Caco-2 (cell line): ENCODE measurements at regions not wholly inside any gene's neighbourhood (a gene's known extent, or its start where the extent isn't known, plus 50 kb on each side); places are given as distances from the start of the nearest gene placed in this dataset.

Experiments used
- BruUV-seq: library from RNA; stranded (reverse); fragments of 400-500 nt; replicated peaks from 2 replicates; lab custom pipeline; 2021; lab: Mats Ljungman, UMichigan
- CTCF ChIA-PET: fragments of 300-600 bp; sonication (Branson Sonifier 250); formaldehyde crosslinking; loops from one replicate; lab custom pipeline; 2022; ENCODE audit warnings: antibody characterized with exemption; lab: Charles Lee
- POLR2A ChIA-PET: fragments of 300-600 bp; sonication (Branson Sonifier 250); formaldehyde crosslinking; loops from one replicate; lab custom pipeline; 2022; ENCODE audit warnings: antibody characterized with exemption; lab: Charles Lee
- DNase-seq, 2 experiments: peaks; one replicate each; pipeline versions ENCODE4 v3.0.0 to v3.0.0-alpha.2; 2020 to 2022
- H3K27me3 ChIP-seq: replicated peaks from 2 replicates; pipeline ENCODE4 v1.6.0; 2011; ENCODE audit warnings: low read length; ENCODE audit not compliant: control insufficient read depth, insufficient read depth
- H3K36me3 ChIP-seq: 2 replicates; pipeline ENCODE4 v1.5.1; 2011; ENCODE audit warnings: low read length; ENCODE audit not compliant: control insufficient read depth, insufficient read depth
- H3K4me1 ChIP-seq: fragments of 250-450 bp; sonication (Bioruptor Pico); 2 replicates; pipeline ENCODE4 v1.5.1; 2020; ENCODE audit warnings: mild to moderate bottlenecking
- H3K4me3 ChIP-seq: 2 replicates; pipeline ENCODE4 v1.5.1; 2011; ENCODE audit warnings: low read depth, mild to moderate bottlenecking, control low read depth, low read length
- H3K9me3 ChIP-seq: fragments of 250-450 bp; sonication (Bioruptor Pico); 2 replicates; pipeline ENCODE4 v1.5.1; 2020; ENCODE audit warnings: mild to moderate bottlenecking, moderate library complexity
- H3K27ac Mint-ChIP-seq: one replicate; pipeline ENCODE4 v1.8.0; 2022; ENCODE audit warnings: mixed read lengths; ENCODE audit not compliant: unreplicated experiment
- H3K27me3 Mint-ChIP-seq: one replicate; pipeline ENCODE4 v1.8.0; 2022; ENCODE audit warnings: mixed read lengths; ENCODE audit not compliant: insufficient read depth, unreplicated experiment
- H3K36me3 Mint-ChIP-seq: one replicate; pipeline ENCODE4 v1.8.0; 2022; ENCODE audit warnings: mild to moderate bottlenecking, mixed read lengths; ENCODE audit not compliant: insufficient read depth, unreplicated experiment
- H3K4me1 Mint-ChIP-seq: one replicate; pipeline ENCODE4 v1.8.0; 2022; ENCODE audit warnings: low read depth, mixed read lengths; ENCODE audit not compliant: unreplicated experiment
- H3K4me3 Mint-ChIP-seq: one replicate; pipeline ENCODE4 v1.8.0; 2022; ENCODE audit warnings: mild to moderate bottlenecking, moderate library complexity, mixed read lengths; ENCODE audit not compliant: unreplicated experiment
- H3K9me3 Mint-ChIP-seq: one replicate; pipeline ENCODE4 v1.8.0; 2022; ENCODE audit warnings: mixed read lengths; ENCODE audit not compliant: unreplicated experiment
- CTCF ChIP-seq, 2 experiments: fragments of 200-600 bp in 1 of 2; IDR thresholded peaks; 1 replicate in 1 of 2; 2 replicates in 1 of 2; pipeline versions ENCODE4 v1.5.1 to v1.8.0; 2011 to 2022; ENCODE audit warnings: antibody characterized with exemption in 1 of 2, control low read depth in 1 of 2, inconsistent platforms in 1 of 2, low read depth in 1 of 2, low read length in 1 of 2, mild to moderate bottlenecking in 1 of 2, moderate library complexity in 1 of 2; ENCODE audit not compliant: insufficient read depth in 1 of 2, severe bottlenecking in 1 of 2, unreplicated experiment in 1 of 2
- intact Hi-C: fragments of 100-400 bp; cut with micrococcal nuclease; formaldehyde crosslinking; loops from one replicate; pipeline ENCODE4 v1.10.0; 2022; ENCODE audit not compliant: unreplicated experiment

DNA sequence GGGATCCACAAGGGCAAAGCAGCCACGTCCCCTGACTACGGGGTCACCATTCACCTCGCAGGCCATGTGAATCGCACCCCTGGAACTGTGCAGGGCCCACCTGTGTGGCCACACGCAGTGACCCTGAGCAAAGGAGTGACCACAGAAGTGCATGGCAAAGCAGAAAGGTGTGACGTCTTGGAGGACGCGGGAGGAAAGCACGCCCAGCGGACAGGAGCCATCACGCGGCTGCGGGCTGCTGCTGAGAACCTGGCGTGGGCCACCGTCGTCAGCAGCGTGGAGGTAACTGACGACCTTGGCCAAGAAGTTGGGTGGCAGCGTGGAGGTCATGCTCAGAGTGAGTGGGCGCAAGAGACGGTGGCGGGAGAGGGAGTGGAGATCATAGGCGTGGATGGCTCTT lies 76.7 kb upstream of the C1orf174 start:
- H3K4me1 ChIP-seq = no peaks in the 10 kb centered on the region
- no peaks in the 10 kb centered on the region for H3K36me3 Mint-ChIP-seq
- no peak for TF ChIP-seq CTCF (IDR thresholded peaks at IDR 0.05; ENCODE audit: insufficient read depth in 1 of 2, low read depth in 1 of 2, low read length in 1 of 2, severe bottlenecking in 1 of 2, unreplicated experiment in 1 of 2)
- no peaks in the 10 kb centered on the region for H3K36me3 ChIP-seq
- POLR2A ChIA-PET = no interaction called here
- H3K4me3 ChIP-seq = no peak overlapping the region
- CTCF ChIA-PET = no interaction called here
- BruUV-seq = no TSS peak
- no peaks in the 10 kb centered on the region for H3K9me3 ChIP-seq
- no peaks in the 10 kb centered on the region for H3K27me3 ChIP-seq
- H3K4me3 Mint-ChIP-seq = no peak overlapping the region
- no peak for DNase-seq
- H3K27ac Mint-ChIP-seq = no peak overlapping the region
- no peaks in the 10 kb centered on the region for H3K9me3 Mint-ChIP-seq
- H3K27me3 Mint-ChIP-seq = peaks cover 21% of the 10 kb centered on the region
- intact Hi-C loops = no loop called here
- no peaks in the 10 kb centered on the region for H3K4me1 Mint-ChIP-seq

DNA sequence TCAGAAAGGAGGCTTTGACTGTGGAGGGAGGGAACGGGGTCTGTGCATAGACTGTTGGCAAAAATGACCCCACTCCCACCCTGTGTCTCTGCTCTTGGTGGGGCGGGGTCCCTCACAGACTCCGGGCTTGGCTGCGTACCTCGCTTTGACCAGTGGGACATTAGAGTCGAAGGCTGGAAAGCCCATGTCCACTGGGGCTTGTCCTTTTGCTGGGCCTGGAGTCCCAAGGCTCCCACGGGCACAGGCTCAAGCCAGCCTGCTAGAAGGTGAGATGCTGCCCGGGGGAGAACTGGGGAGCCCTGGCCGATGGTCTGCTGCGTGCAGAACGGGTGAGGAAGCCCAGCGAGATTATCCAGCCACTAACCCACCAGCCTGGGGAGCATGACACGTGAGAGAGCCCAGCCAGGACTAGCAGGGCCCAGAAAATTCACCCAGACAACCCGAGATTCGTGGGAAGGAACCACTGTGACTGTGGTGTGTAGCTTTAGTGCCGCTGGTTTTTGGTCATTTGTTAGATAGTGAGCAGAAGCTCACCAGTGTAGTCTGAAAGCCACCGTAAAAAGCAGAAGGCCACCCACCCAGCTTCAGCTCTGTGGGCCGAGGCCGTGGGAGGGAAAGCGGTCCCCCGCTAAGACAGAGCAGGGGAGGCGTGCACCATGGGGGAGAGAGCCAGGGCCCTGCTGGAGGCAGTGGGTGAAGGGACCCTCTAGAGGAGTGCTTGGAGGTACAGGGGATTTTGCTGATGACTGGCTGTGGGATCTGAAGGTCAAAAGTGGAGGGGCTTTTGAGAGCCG lies 78.3 kb upstream of the C1orf174 start:
- intact Hi-C loops = no loop called here
- POLR2A ChIA-PET = no interaction called here
- H3K4me1 ChIP-seq = no peaks in the 10 kb centered on the region
- no peak for TF ChIP-seq CTCF (IDR thresholded peaks at IDR 0.05; ENCODE audit: insufficient read depth in 1 of 2, low read depth in 1 of 2, low read length in 1 of 2, severe bottlenecking in 1 of 2, unreplicated experiment in 1 of 2)
- CTCF ChIA-PET = no interaction called here
- DNase-seq = no peak
- Mint-ChIP-seq H3K4me3 (no peak overlapping the region), H3K36me3 (no peaks in the 10 kb centered on the region), H3K4me1 (no peaks in the 10 kb centered on the region), H3K27ac (no peak overlapping the region), H3K9me3 (no peaks in the 10 kb centered on the region), H3K27me3 (peaks cover 25% of the 10 kb centered on the region)
- H3K36me3 ChIP-seq = no peaks in the 10 kb centered on the region
- H3K9me3 ChIP-seq = no peaks in the 10 kb centered on the region
- H3K4me3 ChIP-seq = no peak overlapping the region
- no peaks in the 10 kb centered on the region; the same call in 1 of the 2 replicates for H3K27me3 ChIP-seq
- no TSS peak for BruUV-seq

DNA sequence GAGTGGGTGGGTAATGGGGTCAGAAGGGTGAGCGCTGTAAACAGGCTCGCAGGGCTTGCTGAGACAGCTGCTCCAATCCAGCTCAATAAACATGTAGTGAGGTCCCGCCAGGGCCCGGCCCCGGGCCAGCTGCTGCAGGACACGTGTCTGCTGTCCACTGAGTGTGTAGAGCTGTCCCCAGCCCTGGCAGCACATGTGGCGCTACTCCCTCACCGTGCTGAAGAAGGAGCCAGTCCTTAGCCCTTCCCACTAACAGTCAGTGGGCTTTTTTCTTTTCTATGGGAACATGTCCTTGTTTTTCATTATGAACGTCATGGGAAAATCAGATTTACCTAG lies 78.9 kb upstream of the C1orf174 start:
- no peaks in the 10 kb centered on the region; the same call in 1 of the 2 replicates for H3K27me3 ChIP-seq
- Mint-ChIP-seq H3K4me3 (no peak overlapping the region), H3K27ac (no peak overlapping the region), H3K9me3 (no peaks in the 10 kb centered on the region), H3K27me3 (peaks cover 25% of the 10 kb centered on the region), H3K4me1 (no peaks in the 10 kb centered on the region), H3K36me3 (no peaks in the 10 kb centered on the region)
- no peak overlapping the region for H3K4me3 ChIP-seq
- CTCF ChIA-PET = no interaction called here
- POLR2A ChIA-PET = no interaction called here
- H3K9me3 ChIP-seq = no peaks in the 10 kb centered on the region
- no peak for TF ChIP-seq CTCF (IDR thresholded peaks at IDR 0.05; ENCODE audit: insufficient read depth in 1 of 2, low read depth in 1 of 2, low read length in 1 of 2, severe bottlenecking in 1 of 2, unreplicated experiment in 1 of 2)
- intact Hi-C loops = no loop called here
- no peaks in the 10 kb centered on the region for H3K4me1 ChIP-seq
- H3K36me3 ChIP-seq = no peaks in the 10 kb centered on the region
- no peak for DNase-seq
- BruUV-seq = no TSS peak
